ENCODE measurements at regions not wholly inside any gene's neighbourhood (a gene's known extent, or its start where the extent isn't known, plus 50 kb on each side); places are given as distances from the start of the nearest gene placed in this dataset.
"Not testable (repeated sequence)": the region's sequence is repeated elsewhere in the genome, so short reads cannot be mapped to it uniquely, and the experiment has no call there.

GRCh38 chr3:31188112-31188511 lies 293.7 kb upstream of the GADL1 start:
- DNase-seq: no peak

DNA sequence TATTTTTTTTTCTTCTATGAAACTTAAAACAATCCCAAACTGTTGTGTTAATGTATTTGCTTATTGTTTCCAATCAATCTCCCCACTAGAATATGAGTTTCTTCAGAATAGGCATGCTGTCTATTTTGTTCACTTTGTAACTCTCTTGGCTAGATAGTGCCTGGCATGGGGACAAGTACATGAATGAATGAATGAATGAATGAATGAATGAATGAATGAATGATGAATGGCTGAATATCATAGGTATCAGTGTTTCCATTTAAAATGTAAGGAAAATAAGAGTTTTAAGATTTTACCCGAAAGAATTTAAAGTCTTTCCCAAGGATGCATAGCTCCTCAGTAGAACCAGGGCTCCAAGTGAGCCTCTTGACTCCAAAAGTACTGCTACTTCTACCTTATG lies 294.9 kb upstream of the GADL1 start:
- DNase-seq: no peak

DNA sequence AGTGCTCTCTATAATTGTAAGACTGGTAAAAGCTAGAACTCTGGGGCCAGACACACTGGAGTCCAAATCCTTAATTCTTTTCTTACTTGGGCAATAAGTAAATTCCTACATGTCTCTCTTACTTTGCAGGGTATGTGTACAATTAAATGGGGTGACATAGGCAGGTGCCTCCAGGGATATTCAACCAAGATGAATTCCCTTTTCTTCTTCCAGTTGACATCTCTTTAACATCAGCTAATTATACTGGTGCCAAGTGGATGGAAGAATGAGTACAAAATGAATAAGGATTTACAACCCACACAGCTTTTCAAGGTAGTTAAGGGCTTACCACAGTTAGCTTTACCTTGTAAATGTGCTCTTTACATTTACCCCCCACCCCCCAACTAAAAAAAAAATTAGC lies 295.5 kb upstream of the GADL1 start:
- no peak for DNase-seq

GRCh38 chr3:31191354-31191753 lies 296.9 kb upstream of the GADL1 start:
- no peak for DNase-seq

- DNase-seq: no peak
These were observed 299.0 kb upstream of the GADL1 start for GRCh38 chr3:31193429-31193828.

DNA sequence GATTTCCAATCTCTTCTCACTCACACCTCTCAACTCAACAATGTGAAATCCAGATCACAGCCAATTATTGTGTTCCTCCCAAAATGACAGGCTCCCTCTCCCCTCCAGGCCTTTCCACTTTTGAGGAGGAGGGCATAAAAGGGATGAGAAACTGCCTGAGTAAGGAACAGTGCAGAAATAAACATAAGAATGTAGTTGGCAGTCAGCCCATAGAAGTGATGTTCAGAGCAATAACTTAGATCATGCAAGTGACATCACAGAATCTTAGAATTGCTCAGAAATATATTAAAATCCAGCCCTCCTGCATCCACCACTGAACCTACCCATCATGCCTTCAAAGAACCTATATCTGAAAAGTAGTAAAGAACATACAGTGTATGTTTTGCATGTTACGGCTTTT lies 299.4 kb upstream of the GADL1 start:
- no peak for DNase-seq

GRCh38 chr3:31196261-31196660 lies 301.8 kb upstream of the GADL1 start:
- no peak for DNase-seq

DNA sequence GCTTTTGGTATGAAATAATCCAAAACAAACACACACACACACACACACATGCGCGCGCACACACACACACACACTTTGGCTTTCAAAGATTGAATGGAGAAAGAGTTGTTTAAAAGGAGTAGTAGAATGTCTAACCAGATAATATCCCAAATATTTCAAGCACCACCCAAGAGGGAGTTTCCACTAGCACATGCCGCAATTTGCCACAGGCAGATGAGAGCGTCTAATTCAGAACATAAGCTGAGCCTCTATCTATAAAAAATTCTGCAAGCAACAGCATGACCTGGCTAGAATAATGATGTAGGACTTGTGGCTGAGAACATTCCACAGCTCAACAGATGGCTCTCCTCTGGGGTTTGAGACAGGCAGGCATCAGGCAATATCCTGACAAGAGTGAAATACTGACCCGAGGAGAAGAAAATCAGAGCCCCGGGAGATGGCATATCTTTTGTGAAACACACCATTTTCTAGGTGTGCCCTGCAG lies 302.5 kb upstream of the GADL1 start:
- DNase-seq: no peak

GRCh38 chr3:31197941-31198340 lies 303.5 kb upstream of the GADL1 start:
- DNase-seq: no peak

- no peak for DNase-seq
These were observed 304.4 kb upstream of the GADL1 start for GRCh38 chr3:31198890-31199289.

DNA sequence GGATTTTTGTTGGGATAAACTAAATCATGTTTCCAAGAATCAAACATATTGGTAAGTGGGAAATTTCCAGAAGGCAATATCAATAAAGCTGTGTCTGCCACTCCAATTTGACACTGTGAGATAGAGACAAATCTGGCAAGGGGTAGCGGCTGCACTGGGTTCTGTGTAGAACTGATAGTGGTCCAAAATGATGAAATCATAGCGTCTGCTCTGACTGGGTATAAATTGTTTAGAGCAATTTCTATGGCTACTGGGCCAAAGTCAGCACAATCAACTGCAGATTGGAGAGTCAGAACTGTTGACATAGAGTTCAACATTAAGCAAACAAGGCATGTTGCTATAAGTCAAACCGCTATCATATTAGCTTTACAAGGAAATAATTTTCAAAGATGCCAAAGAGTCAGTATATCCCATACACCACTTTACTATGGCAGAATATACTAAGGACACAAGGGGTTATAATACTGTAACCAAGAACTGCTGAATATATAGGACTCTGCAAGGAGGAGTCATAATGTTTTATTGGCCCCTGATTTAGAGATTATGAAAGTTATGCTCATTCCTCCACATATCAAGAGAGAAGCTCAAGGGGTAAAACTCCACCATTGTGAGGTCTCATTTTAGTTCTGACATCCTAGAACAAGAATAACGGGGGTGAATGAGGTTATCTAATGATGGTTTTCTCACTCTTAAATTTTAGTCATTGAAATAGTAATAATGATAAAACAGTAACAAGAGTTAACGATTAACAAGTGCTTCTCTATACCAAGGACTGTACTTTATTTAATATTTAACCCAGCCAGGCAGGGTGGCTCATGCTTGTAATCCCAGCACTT lies 309.7 kb upstream of the GADL1 start:
- DNase-seq: no peak

GRCh38 chr3:31204796-31205056 lies 310.3 kb upstream of the GADL1 start:
- not testable (repeated sequence) for DNase-seq

DNA sequence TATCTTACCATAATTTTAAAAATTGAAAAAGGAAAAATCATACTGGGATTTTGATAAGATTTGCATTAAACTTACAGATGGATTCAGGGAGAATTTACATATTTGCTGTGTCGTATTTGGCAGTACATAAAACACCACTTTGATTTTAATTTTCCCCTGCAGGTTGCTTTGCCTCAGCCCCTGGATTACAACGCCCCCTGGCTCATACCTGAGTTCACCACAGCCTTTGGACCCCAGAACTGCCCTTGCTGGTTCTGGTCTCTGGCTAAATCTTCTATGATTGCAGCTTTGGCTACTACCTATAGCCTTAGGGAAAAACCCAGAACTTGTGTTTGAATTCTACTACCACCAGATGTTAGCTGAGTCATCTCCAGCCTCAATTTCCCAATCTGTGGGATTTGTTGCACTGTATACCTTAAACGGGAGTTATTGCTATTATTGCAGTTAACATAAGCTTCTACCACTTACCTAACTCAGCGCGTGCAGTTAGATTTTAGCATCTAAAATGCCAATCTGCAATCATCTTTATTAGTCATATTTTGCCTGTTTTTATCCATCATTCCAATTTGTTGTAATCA lies 315.7 kb upstream of the GADL1 start:
- DNase-seq: no peak

DNA sequence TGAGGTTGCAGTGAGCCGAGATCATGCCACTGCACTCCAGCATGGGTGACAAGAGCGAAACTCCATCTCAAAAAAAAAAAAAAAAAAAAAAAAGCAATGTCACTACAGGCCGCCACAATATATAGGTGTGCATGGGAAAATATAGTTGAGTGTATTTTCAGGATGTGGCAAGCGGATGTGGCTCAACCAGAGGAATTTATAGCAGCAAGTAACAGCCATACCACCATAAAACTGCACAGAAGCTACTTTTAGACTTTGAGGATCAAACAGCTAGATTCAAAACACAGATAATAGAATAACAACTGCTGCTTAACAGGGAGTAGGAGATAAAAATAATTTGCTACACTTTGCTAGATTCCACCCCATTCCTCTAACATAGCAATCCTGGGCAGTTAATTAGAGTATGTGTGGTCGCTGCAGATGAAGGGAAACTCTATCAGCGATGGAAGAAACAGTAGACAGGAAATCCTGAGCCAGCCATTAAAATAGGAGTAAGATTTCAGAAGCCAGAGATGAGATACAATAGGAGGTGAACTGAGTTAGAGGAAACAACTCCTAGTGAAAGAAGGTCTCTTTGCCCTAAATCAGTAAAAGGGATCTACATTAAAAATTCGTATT lies 318.7 kb upstream of the STT3B start:
- no peak for DNase-seq

DNA sequence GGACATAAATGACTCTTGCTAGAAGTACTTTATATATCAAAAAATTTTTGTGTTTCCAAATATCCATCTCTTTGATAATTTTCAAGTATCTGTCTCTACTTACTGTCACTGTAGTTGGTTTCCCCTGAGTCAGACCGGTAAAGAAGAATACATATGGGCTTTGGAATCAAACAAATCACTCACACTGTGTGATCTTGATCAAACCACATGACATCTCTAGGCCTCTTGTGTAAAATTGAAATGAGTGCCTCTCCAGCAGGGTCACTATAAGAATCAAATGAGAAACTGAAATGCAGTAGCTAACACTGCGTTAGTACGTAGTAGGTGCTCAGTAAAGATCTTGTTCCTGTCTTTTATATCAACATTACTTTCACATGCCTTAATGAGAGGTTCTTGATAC lies 314.6 kb upstream of the STT3B start:
- DNase-seq: no peak

GRCh38 chr3:31219131-31219843 lies 313.4 kb upstream of the STT3B start:
- no peak for DNase-seq

GRCh38 chr3:31220431-31220830 lies 312.3 kb upstream of the STT3B start:
- no peak for DNase-seq

DNA sequence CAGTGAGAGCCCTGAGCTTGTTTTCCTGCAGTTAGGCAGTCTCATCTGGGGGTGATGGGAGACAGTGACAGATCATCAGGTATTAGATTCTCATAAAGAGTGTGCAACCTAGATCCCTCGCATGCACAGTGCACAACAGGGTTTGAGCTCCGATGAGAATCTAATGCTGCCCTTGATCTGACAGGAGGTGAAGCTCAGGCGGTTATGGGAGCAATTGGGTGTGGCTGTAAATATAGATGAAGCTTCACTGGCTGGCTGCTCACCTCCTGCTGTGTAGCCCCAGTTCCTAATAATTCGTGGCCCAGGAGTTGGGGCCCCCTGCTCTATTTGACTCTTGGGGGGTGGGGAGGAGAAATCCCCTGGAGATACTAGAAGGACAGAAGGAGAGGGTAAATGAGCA lies 309.4 kb upstream of the STT3B start:
- no peak for DNase-seq

DNA sequence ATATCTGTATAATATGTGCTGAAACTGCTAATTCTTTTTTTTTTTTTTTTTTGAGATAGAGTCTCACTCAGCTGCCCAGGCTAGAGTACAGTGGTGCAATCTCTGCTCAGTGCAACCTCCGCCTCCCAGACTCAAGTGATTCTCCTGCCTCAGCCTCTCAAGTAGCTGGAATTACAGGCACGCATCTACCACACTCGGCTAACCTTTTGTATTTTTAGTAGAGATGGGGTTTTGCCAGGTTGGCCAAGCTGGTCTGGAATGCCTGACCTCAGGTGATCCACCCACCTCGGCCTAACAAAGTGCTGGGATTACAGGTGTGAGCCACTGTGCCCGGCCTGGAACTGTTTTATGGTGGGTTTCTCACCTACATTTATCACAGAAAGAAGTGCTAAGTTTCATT lies 307.8 kb upstream of the STT3B start:
- no peak for DNase-seq

DNA sequence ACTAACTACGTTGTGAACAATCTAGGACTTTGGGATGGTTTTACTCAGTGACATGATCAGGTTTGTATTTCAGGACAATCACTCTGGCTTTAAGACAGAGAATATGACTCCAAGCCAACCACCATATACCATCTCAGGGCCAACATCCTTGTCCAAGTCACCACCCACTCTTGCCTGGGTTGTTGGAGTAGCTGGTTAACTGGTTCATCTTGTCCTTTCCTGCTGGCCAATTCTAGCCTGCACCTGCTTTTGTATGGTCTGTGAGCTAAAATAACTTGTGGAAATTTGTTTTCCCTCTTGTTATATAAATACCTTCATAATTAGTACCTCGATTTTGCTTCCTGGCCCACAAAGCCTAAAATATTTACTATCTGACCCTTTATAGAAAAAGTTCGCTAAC lies 306.8 kb upstream of the STT3B start:
- DNase-seq: no peak

- DNase-seq: no peak
These were observed 306.4 kb upstream of the STT3B start for GRCh38 chr3:31226346-31226745.

- DNase-seq: no peak
These were observed 305.6 kb upstream of the STT3B start for GRCh38 chr3:31227131-31227562.

GRCh38 chr3:31230425-31231223 lies 302.1 kb upstream of the STT3B start:
- no peak for DNase-seq

Data from activated CD4-positive, alpha-beta T cell treated with anti-CD3 and anti-CD28 coated beads, Interleukin-2, amount 50 U/mL, for 4 hours (primary cell).